ENCODE measurements at regions not wholly inside any gene's neighbourhood (a gene's known extent, or its start where the extent isn't known, plus 50 kb on each side); places are given as distances from the start of the nearest gene placed in this dataset.

- BruUV-seq (replicated peaks) = no TSS peak
- intact Hi-C loops (cut with micrococcal nuclease; ENCODE audit: unreplicated experiment) (no loop called here), in situ Hi-C loops (cut with HindIII; ENCODE audit: low pct_unique_long_range_greater_than_20kb, low sequenced_read_pairs) (loop anchor here (25.0 kb wide), 2 partner anchors 294 to 719 kb away; no protein-coding TSS in a partner anchor)
- Histone ChIP-seq H3K4me3 (ENCODE audit: low read depth in 2 of 2, low read length in 2 of 2) (no peak overlapping the region), H3K36me3 (ENCODE audit: control insufficient read depth, insufficient read depth, low read length) (no peaks in the 10 kb centered on the region), H3K27me3 (ENCODE audit: control insufficient read depth, insufficient read depth, low read length) (no peaks in the 10 kb centered on the region), H3K27ac (ENCODE audit: low read length) (no peak overlapping the region), H3K9me3 (ENCODE audit: control insufficient read depth, insufficient read depth, low read depth, low read length) (no peaks in the 10 kb centered on the region), H3K4me1 (ENCODE audit: control insufficient read depth, insufficient read depth, low read length) (no peaks in the 10 kb centered on the region)
- CTCF ChIA-PET = no interaction called here
- no peak for ATAC-seq
- TF ChIP-seq CTCF (IDR thresholded peaks at IDR 0.05) (no peak), REST (IDR thresholded peaks at IDR 0.05; ENCODE audit: insufficient read depth in 1 of 2, low read depth in 2 of 2, low read length in 1 of 2) (no peak), SIN3A (IDR thresholded peaks at IDR 0.05; ENCODE audit: borderline replicate concordance, insufficient read depth, low read depth, low read length) (no peak), TCF7L2 (IDR thresholded peaks at IDR 0.05; ENCODE audit: low read depth, low read length) (no peak), POLR2AphosphoS5 (IDR thresholded peaks at IDR 0.05; ENCODE audit: low read depth, low read length) (no peak)
- POLR2A ChIA-PET = no interaction called here
- DNase-seq (ENCODE audit: low read depth, low spot score) = no peak
Measured at GRCh38 chr3:102531686-102532085, 96.9 kb downstream of the ZPLD1 start.

GRCh38 chr3:102532901-102533300, 98.1 kb downstream of the ZPLD1 start:
- TF ChIP-seq TCF7L2 (IDR thresholded peaks at IDR 0.05; ENCODE audit: low read depth, low read length) (no peak), POLR2AphosphoS5 (IDR thresholded peaks at IDR 0.05; ENCODE audit: low read depth, low read length) (no peak)
- no peaks in the 10 kb centered on the region for H3K9me3 ChIP-seq (ENCODE audit: control insufficient read depth, insufficient read depth, low read depth, low read length)
- in situ Hi-C loops (cut with HindIII; ENCODE audit: low pct_unique_long_range_greater_than_20kb, low sequenced_read_pairs) = loop anchor here (25.0 kb wide), 2 partner anchors 296 to 721 kb away; no protein-coding TSS in a partner anchor
- no peaks in the 10 kb centered on the region for H3K27me3 ChIP-seq (ENCODE audit: control insufficient read depth, insufficient read depth, low read length)
- ATAC-seq (no peak), DNase-seq (ENCODE audit: low read depth, low spot score) (no peak)
- no peaks in the 10 kb centered on the region for H3K36me3 ChIP-seq (ENCODE audit: control insufficient read depth, insufficient read depth, low read length)
- ChIA-PET POLR2A (no interaction called here), CTCF (no interaction called here)
- H3K27ac ChIP-seq (ENCODE audit: low read length) = no peak overlapping the region
- no peak overlapping the region for H3K4me3 ChIP-seq (ENCODE audit: low read depth in 2 of 2, low read length in 2 of 2)
- intact Hi-C loops (cut with micrococcal nuclease; ENCODE audit: unreplicated experiment) = no loop called here
- BruUV-seq (replicated peaks) = no TSS peak
- no peaks in the 10 kb centered on the region for H3K4me1 ChIP-seq (ENCODE audit: control insufficient read depth, insufficient read depth, low read length)

GRCh38 chr3:102533784-102534183, 99.0 kb downstream of the ZPLD1 start:
- in situ Hi-C loops (cut with HindIII; ENCODE audit: low pct_unique_long_range_greater_than_20kb, low sequenced_read_pairs) (loop anchor here (25.0 kb wide), 2 partner anchors 296 to 721 kb away; no protein-coding TSS in a partner anchor), intact Hi-C loops (cut with micrococcal nuclease; ENCODE audit: unreplicated experiment) (no loop called here)
- Histone ChIP-seq H3K9me3 (ENCODE audit: control insufficient read depth, insufficient read depth, low read depth, low read length) (no peaks in the 10 kb centered on the region), H3K4me1 (ENCODE audit: control insufficient read depth, insufficient read depth, low read length) (no peaks in the 10 kb centered on the region), H3K36me3 (ENCODE audit: control insufficient read depth, insufficient read depth, low read length) (no peaks in the 10 kb centered on the region), H3K4me3 (ENCODE audit: low read depth in 2 of 2, low read length in 2 of 2) (no peak overlapping the region), H3K27me3 (ENCODE audit: control insufficient read depth, insufficient read depth, low read length) (no peaks in the 10 kb centered on the region), H3K27ac (ENCODE audit: low read length) (no peak overlapping the region)
- no TSS peak for BruUV-seq (replicated peaks)
- ChIA-PET POLR2A (no interaction called here), CTCF (no interaction called here)
- DNase-seq (ENCODE audit: low read depth, low spot score) (no peak), ATAC-seq (no peak)
- TF ChIP-seq REST (IDR thresholded peaks at IDR 0.05; ENCODE audit: insufficient read depth in 1 of 2, low read depth in 2 of 2, low read length in 1 of 2) (no peak), POLR2AphosphoS5 (IDR thresholded peaks at IDR 0.05; ENCODE audit: low read depth, low read length) (no peak), SIN3A (IDR thresholded peaks at IDR 0.05; ENCODE audit: borderline replicate concordance, insufficient read depth, low read depth, low read length) (no peak), TCF7L2 (IDR thresholded peaks at IDR 0.05; ENCODE audit: low read depth, low read length) (no peak), CTCF (IDR thresholded peaks at IDR 0.05) (no peak)
